Ascending aorta (tissue), 2 donors: ENCODE measurements at regions not wholly inside any gene's neighbourhood (a gene's known extent, or its start where the extent isn't known, plus 50 kb on each side); places are given as distances from the start of the nearest gene placed in this dataset.

Experiments used
- DNase-seq, 2 donors: peaks; one replicate each; pipeline ENCODE4 v3.0.0-alpha.2; 2019; ENCODE audit warnings: low spot score in 2 of 2
- H3K27ac ChIP-seq, 2 donors: fragments of 200-600 bp; sonication (generic); one replicate each; pipeline ENCODE4 v1.5.1; 2016 to 2017; ENCODE audit warnings: mild to moderate bottlenecking in 1 of 2
- H3K27me3 ChIP-seq: fragments of 200-600 bp; sonication (generic); one replicate; pipeline ENCODE4 v1.5.1; 2017
- H3K36me3 ChIP-seq, 2 donors: fragments of 200-600 bp; sonication (generic); one replicate each; pipeline ENCODE4 v1.5.1; 2016
- H3K4me1 ChIP-seq, 2 donors: fragments of 200-600 bp; sonication (generic); one replicate each; pipeline ENCODE4 v1.5.1; 2016 to 2017; ENCODE audit warnings: mild to moderate bottlenecking in 1 of 2
- H3K4me3 ChIP-seq, 2 donors: fragments of 200-600 bp; sonication (generic); one replicate each; pipeline ENCODE4 v1.5.1; 2016 to 2017; ENCODE audit warnings: mild to moderate bottlenecking in 1 of 2
- H3K9me3 ChIP-seq, 2 donors: fragments of 200-600 bp; sonication (generic); one replicate each; pipeline ENCODE4 v1.5.1; 2016
- intact Hi-C: fragments of 100-400 bp; cut with DNase I; formaldehyde crosslinking; loops from one replicate; pipeline ENCODE4 v1.15.1; 2023
- TF ChIP-seq, protein P1 (sequence below), 3 experiments: fragments of 200-600 bp in 2 of 3; fragments of 450-650 bp in 1 of 3; sonication (generic) in 2 of 3; IDR thresholded peaks; one replicate each; pipeline ENCODE4 v1.5.1; 2016 to 2019; ENCODE audit warnings: antibody characterized with exemption in 3 of 3, mild to moderate bottlenecking in 1 of 3, moderate library complexity in 1 of 3

DNA sequence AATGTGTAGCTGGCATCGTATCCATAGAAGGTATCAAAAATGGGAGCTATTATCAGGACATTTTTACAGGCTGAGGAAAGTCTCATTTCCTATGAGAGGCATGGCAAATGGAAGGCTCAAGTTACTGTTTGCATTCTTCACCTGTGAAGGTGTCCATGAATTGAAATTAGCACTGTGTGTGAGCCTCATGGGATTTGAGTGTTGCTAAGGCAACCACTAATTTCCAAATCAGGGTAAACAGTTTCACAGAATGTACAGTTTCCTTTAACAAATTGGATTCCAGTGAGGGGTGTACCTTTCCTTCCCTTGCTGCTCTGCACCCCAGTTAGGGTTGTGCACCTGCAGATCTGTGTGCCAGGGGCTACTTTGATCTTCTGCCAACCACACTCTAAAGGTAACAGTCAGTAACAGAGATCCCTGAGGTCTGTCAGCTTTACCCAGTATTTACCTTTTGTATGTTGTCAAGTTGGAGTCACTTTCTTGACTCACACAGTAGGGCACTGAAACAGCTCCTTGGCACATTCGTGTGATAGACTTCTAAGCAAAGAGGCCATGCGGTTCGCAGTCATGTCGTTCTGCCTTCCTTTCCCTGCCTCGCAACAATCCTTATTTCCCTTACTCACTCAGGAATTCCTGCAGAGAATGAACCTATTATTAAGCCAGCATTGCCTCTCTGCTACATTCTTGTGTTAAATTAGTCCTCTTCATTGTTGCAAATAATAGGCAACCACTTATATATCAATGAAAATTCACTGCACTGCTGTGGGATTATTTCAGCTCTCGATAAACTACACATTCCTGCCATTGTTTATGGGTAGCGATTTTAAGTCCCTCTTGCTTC, 129.8 kb upstream of the GBE1 start:
- H3K27me3 ChIP-seq: no peaks in the 10 kb centered on the region
- intact Hi-C loops: no loop called here
- H3K9me3 ChIP-seq: no peaks in the 10 kb centered on the region
- no peaks in the 10 kb centered on the region for H3K4me1 ChIP-seq
- H3K36me3 ChIP-seq: no peaks in the 10 kb centered on the region
- H3K27ac ChIP-seq: no peak overlapping the region
- no peak for DNase-seq
- TF ChIP-seq, protein P1, sequence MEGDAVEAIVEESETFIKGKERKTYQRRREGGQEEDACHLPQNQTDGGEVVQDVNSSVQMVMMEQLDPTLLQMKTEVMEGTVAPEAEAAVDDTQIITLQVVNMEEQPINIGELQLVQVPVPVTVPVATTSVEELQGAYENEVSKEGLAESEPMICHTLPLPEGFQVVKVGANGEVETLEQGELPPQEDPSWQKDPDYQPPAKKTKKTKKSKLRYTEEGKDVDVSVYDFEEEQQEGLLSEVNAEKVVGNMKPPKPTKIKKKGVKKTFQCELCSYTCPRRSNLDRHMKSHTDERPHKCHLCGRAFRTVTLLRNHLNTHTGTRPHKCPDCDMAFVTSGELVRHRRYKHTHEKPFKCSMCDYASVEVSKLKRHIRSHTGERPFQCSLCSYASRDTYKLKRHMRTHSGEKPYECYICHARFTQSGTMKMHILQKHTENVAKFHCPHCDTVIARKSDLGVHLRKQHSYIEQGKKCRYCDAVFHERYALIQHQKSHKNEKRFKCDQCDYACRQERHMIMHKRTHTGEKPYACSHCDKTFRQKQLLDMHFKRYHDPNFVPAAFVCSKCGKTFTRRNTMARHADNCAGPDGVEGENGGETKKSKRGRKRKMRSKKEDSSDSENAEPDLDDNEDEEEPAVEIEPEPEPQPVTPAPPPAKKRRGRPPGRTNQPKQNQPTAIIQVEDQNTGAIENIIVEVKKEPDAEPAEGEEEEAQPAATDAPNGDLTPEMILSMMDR (IDR thresholded peaks at IDR 0.05): no peak
- H3K4me3 ChIP-seq: no peak overlapping the region

DNA sequence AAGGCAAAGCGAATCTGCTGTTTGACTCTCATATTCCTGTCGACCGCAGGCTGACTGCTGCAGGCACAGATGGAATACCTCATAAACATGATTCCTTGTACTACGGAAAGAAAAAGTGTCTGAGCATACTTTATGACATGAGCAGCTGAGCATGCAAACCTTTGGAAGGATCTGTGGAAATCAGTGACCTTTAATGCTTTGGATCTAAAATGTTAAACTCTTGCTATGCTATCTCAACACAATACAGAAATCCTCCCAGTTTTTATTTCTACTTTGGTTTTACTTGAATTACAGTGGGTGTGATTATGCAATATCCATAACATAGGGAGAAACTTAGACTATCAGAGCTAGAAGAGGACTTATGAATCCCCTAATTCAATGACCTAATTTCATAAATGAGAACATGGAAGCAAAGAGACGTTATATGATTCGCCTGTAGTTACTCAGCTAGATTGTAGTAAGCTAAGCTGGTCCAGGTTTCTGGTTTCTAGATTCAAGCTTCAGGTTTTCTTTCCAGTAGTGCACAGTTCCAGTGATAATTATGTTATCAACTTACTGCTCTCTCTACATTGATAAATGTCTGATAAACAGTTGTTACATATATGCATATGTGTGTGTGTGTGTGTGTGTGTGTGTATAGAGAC, 127.6 kb upstream of the GBE1 start:
- intact Hi-C loops: no loop called here
- no peaks in the 10 kb centered on the region for H3K36me3 ChIP-seq
- H3K4me3 ChIP-seq: no peak overlapping the region
- H3K27me3 ChIP-seq: no peaks in the 10 kb centered on the region
- H3K9me3 ChIP-seq: no peaks in the 10 kb centered on the region
- H3K4me1 ChIP-seq: no peaks in the 10 kb centered on the region
- no peak for DNase-seq
- H3K27ac ChIP-seq: no peak overlapping the region
- TF ChIP-seq, protein P1 (IDR thresholded peaks at IDR 0.05): no peak

DNA sequence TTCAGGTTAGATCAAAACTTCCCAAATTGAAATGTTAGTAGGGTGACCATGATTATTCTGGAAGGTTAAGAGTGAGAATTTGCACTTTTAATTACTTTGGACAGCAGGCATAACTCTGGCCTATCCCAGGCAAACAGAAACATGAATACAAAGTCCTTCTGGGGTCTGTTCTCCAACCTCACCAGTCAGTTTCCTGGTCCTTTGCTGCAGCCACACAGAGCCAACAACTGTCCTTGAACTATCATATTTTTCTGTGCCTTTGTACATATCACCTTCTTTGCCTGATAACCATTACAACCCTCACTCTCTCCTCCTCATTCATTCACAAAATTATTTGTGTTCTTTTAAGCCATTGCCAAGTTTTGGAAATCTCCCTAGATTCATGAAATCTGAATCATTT, 126.0 kb upstream of the GBE1 start:
- intact Hi-C loops: no loop called here
- Histone ChIP-seq H3K9me3 (no peaks in the 10 kb centered on the region), H3K4me1 (no peaks in the 10 kb centered on the region), H3K27ac (no peak overlapping the region), H3K4me3 (no peak overlapping the region), H3K27me3 (no peaks in the 10 kb centered on the region), H3K36me3 (no peaks in the 10 kb centered on the region)
- TF ChIP-seq, protein P1 (IDR thresholded peaks at IDR 0.05): no peak
- no peak for DNase-seq

DNA sequence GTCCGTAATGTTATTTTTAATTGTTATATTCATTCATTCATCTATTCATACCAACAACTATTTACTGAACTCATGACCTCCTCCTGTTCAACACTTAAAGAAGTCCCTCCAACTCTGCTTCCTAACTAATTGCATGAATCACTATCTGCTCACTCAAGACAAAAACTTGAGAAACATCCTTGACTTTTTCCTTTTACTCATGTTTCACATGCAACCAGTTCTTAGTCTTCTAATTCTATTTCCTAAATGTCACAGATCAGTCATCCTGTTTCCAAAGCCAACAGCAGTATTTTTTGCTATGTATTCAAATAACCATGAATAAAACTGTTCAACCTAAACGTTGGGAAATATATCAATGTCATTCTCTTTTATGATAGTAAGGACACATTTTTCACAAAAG, 124.6 kb upstream of the GBE1 start:
- Histone ChIP-seq H3K4me3 (no peak overlapping the region), H3K36me3 (no peaks in the 10 kb centered on the region), H3K27ac (no peak overlapping the region), H3K4me1 (no peaks in the 10 kb centered on the region), H3K9me3 (no peaks in the 10 kb centered on the region), H3K27me3 (no peaks in the 10 kb centered on the region)
- TF ChIP-seq, protein P1 (IDR thresholded peaks at IDR 0.05): no peak
- DNase-seq: no peak
- intact Hi-C loops: no loop called here

DNA sequence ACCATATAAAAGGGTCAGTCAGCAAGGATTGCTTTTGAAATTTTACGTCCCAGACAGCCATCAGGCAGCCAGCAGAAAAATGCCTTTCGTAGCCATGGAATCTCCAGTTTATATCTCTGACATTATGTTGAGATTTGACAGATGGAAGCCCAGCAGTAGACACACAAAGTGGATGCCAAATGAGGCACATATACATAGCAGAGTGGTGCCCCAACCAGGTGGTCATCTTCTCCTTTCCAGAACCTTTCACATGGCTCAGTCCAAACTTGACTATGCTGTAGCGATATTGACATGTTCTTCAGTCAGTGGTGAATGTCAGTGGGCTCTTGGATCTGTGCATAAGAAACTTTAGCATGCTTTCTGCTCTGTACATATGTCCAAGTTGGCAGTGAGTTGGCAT, 123.3 kb upstream of the GBE1 start:
- no peaks in the 10 kb centered on the region for H3K4me1 ChIP-seq
- intact Hi-C loops: no loop called here
- TF ChIP-seq, protein P1 (IDR thresholded peaks at IDR 0.05): no peak
- H3K27ac ChIP-seq: no peak overlapping the region
- no peak overlapping the region for H3K4me3 ChIP-seq
- H3K36me3 ChIP-seq: no peaks in the 10 kb centered on the region
- no peaks in the 10 kb centered on the region for H3K9me3 ChIP-seq
- DNase-seq: no peak
- no peaks in the 10 kb centered on the region for H3K27me3 ChIP-seq
